ENCODE measurements at regions not wholly inside any gene's neighbourhood (a gene's known extent, or its start where the extent isn't known, plus 50 kb on each side); places are given as distances from the start of the nearest gene placed in this dataset.

DNA sequence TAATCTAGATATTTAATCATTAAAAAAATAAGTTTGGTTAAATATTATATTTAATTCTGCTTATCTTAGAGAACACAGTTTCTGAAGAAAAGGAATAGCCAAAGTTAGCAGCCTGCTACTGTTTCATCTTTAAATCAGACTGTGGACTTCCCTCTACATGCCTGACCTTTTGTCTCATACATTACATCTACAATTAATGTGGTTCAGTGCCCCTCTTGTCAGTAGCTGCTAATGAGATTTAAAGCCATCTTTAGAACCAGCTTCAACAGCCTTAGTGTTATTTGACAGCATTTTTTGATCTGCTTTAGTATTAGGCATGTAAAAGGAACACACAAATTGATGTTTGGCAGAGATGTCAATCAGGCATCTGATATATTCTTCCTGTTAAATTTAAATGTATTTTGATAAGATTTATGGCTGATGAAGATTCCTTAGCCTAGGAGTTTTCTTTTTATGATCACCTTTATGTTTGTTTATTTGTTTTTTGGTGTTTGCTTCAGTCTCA is 1925.8 kb upstream of the PRR20A start:
- TF ChIP-seq SMC3 (conservative IDR thresholded peaks at IDR 0.05; ENCODE audit: poor library complexity) (no peak), POLR2AphosphoS5 (IDR thresholded peaks at IDR 0.05) (peak; percentile 67)
